ENCODE measurements at regions not wholly inside any gene's neighbourhood (a gene's known extent, or its start where the extent isn't known, plus 50 kb on each side); places are given as distances from the start of the nearest gene placed in this dataset.

- no peak for TF ChIP-seq TAF1 (IDR thresholded peaks at IDR 0.05; ENCODE audit: low read depth, low read length)
- TF ChIP-seq POLR2A (IDR thresholded peaks at IDR 0.05; ENCODE audit: low read depth, low read length): no peak
- no peak for TF ChIP-seq POLR2AphosphoS5 (IDR thresholded peaks at IDR 0.05; ENCODE audit: low read depth, low read length)
- TF ChIP-seq SPI1 (IDR thresholded peaks at IDR 0.05; ENCODE audit: low read depth, low read length): no peak
Measured at GRCh38 chr19:13610039-13610691, 103.9 kb upstream of the CACNA1A start.

Measured in GM12891 (cell line).